Thoracic aorta (tissue), 2 donors: ENCODE measurements at regions not wholly inside any gene's neighbourhood (a gene's known extent, or its start where the extent isn't known, plus 50 kb on each side); places are given as distances from the start of the nearest gene placed in this dataset.

Source experiments
- ATAC-seq: fragments of 150-250 bp; one replicate; pipeline ENCODE4 v1.8.0; 2017; ENCODE audit warnings: low read depth; ENCODE audit not compliant: insufficient number of reproducible peaks, low FRiP score
- DNase-seq: peaks from one replicate; pipeline ENCODE4 v3.0.0-alpha.2; 2020; ENCODE audit warnings: low spot score
- H3K27ac ChIP-seq, 2 donors: fragments of 200-600 bp; sonication (generic); 1 replicate in 1 of 2; 2 replicates in 1 of 2; pipeline ENCODE4 v1.5.1; 2016; ENCODE audit warnings: mild to moderate bottlenecking in 2 of 2, moderate library complexity in 2 of 2
- H3K27me3 ChIP-seq: fragments of 200-600 bp; sonication (generic); replicated peaks from 2 replicates; pipeline ENCODE4 v1.6.0; 2016; ENCODE audit warnings: mild to moderate bottlenecking; ENCODE audit not compliant: insufficient read depth
- H3K36me3 ChIP-seq: fragments of 200-600 bp; sonication (generic); one replicate; pipeline ENCODE4 v1.5.1; 2016
- H3K4me1 ChIP-seq, 2 donors: fragments of 200-600 bp; sonication (generic); 1 replicate in 1 of 2; 2 replicates in 1 of 2; pipeline versions ENCODE4 v1.5.1 to v1.6.0; 2016; ENCODE audit warnings: low read depth in 2 of 2, mild to moderate bottlenecking in 1 of 2; ENCODE audit not compliant: control insufficient read depth in 1 of 2
- H3K4me3 ChIP-seq: fragments of 200-600 bp; sonication (generic); 2 replicates; pipeline ENCODE4 v1.5.1; 2016; ENCODE audit warnings: mild to moderate bottlenecking
- H3K9me3 ChIP-seq: fragments of 200-600 bp; sonication (generic); 2 replicates; pipeline ENCODE4 v1.5.1; 2016
- TF ChIP-seq, protein P1 (sequence below): fragments of 200-600 bp; sonication (generic); IDR thresholded peaks from one replicate; pipeline ENCODE4 v1.5.1; 2019; ENCODE audit warnings: antibody characterized with exemption

DNA sequence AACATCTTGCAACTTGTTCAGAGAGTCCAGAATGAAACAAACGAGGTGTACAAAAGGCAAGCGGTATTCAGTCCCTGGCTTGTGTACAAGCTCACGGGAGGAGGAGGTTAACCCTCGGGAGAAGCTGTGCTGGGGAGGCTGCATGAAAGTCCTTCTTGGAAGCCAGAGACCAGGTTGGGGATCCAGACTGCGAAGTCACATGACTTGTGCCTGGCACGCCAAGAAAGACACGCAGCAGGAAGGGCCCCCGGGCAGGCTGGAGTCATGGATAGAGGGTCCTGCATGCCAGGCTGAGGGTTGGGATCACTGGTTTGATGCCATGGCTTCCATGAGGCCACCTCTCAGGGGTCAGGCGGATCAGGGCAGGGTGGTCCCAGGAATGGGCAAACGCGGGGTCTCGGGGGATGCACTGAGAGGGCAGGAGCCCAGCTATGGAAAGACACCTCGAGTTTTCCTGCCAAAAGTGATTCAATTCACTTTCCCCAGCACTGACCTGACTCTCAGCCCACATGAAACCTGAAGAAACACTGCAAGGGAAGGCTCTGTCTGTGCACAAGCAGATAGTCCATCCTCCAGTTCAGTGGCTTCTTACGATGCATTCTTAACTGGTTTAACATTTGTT lies 79.4 kb downstream of the DLL1 start:
- DNase-seq: no peak
- TF ChIP-seq, protein P1, sequence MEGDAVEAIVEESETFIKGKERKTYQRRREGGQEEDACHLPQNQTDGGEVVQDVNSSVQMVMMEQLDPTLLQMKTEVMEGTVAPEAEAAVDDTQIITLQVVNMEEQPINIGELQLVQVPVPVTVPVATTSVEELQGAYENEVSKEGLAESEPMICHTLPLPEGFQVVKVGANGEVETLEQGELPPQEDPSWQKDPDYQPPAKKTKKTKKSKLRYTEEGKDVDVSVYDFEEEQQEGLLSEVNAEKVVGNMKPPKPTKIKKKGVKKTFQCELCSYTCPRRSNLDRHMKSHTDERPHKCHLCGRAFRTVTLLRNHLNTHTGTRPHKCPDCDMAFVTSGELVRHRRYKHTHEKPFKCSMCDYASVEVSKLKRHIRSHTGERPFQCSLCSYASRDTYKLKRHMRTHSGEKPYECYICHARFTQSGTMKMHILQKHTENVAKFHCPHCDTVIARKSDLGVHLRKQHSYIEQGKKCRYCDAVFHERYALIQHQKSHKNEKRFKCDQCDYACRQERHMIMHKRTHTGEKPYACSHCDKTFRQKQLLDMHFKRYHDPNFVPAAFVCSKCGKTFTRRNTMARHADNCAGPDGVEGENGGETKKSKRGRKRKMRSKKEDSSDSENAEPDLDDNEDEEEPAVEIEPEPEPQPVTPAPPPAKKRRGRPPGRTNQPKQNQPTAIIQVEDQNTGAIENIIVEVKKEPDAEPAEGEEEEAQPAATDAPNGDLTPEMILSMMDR: no peak
- Histone ChIP-seq H3K4me3 (no peak overlapping the region), H3K9me3 (no peaks in the 10 kb centered on the region), H3K27ac (no peak overlapping the region), H3K36me3 (no peaks in the 10 kb centered on the region), H3K27me3 (no peaks in the 10 kb centered on the region), H3K4me1 (no peaks in the 10 kb centered on the region)
- no peak for ATAC-seq

DNA sequence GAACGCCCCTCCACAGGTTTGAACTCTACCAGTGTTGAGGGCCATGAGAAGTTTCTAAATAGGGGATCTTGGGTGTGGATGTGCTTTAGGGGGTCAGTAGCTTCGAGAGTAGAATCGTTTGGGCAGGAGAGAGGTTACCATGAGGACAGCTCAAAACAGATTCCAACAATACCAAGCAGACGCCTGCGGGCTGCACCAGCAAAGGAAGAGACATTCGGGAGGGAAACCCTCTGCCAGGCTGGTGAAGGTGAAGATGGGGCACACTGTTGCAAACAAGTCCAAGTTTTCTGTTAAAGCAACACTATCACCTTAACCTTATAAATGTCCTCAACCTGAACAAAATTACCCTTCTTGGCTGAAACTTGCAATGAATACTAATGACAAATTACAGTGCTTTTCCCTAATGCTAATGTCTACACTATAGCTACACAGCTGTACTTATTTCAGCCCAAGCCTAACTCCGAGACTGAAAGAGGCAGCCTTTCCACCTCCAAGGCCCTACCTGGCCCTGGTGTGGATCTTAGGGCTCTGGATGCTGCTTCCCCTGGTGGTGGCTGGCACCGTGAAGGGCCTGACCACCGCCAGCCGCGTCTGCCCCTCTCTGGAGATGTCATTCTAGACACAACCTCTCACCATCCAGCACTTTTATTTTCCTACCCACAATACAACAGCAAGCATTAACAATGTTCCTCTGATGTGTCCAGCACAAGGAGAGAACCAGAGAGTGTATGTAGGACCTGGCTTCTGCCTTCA lies 80.1 kb downstream of the DLL1 start:
- Histone ChIP-seq H3K9me3 (no peaks in the 10 kb centered on the region), H3K4me3 (no peak overlapping the region), H3K27me3 (no peaks in the 10 kb centered on the region), H3K36me3 (no peaks in the 10 kb centered on the region), H3K27ac (no peak overlapping the region), H3K4me1 (no peaks in the 10 kb centered on the region)
- ATAC-seq: no peak
- no peak for DNase-seq
- TF ChIP-seq, protein P1: no peak

DNA sequence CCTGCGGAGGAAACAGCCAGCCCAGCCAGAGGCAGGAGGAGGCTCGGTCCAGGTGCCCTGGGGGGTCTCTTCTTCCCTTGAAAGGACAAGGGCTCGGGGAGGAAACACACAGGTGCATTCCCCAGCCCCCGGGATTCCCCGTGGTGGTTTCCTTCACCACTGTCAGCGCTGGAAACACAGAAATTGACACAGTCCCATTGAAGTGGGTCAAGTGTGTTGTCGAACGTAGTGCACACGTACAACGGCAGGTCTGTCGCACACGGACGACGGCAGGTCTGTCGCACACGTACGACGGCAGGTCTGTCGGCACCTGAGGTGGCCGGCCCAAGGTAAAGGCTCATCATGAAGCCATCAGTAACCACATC lies 80.9 kb downstream of the DLL1 start:
- H3K4me1 ChIP-seq: no peaks in the 10 kb centered on the region
- DNase-seq: no peak
- TF ChIP-seq, protein P1: no peak
- H3K27ac ChIP-seq: no peak overlapping the region
- H3K4me3 ChIP-seq: no peak overlapping the region
- ATAC-seq: no peak
- no peaks in the 10 kb centered on the region for H3K9me3 ChIP-seq
- H3K36me3 ChIP-seq: no peaks in the 10 kb centered on the region
- H3K27me3 ChIP-seq: no peaks in the 10 kb centered on the region

DNA sequence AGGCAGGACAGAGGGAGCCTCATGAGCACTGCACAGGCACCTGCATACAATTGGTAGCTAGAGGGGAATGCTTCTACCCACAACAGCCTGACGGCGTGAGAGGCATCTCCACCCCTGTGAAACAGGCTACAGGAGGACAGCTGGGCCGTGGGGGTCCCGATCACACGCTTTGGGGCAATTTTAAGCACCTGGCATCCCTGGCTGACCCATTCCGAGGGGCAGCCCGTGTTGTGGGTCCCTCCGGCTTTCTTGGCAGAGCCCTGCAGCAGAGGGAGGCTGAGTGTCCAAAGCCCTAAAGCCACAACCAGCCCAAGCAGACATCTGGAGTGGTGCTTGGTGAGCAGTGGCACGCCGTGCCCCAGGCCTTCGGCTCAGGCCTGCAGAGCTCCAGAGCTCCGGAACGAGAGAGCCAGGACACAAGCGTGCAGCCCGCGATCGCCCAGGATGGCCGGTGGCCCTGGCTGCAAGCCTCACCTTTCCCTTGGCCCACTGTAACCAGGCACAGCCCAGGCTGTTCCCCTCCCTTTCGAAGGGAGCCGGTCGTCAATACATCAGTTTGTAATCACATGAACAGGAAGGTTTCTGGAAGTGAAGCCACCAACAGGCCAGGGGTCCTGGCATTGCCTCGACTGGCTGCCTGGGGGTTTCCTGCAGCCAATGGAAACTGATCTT lies 81.4 kb downstream of the DLL1 start:
- H3K4me3 ChIP-seq: no peak overlapping the region
- TF ChIP-seq, protein P1: no peak
- no peak overlapping the region for H3K27ac ChIP-seq
- no peaks in the 10 kb centered on the region for H3K36me3 ChIP-seq
- no peaks in the 10 kb centered on the region for H3K9me3 ChIP-seq
- ATAC-seq (no peak), DNase-seq (no peak)
- H3K27me3 ChIP-seq: no peaks in the 10 kb centered on the region
- no peaks in the 10 kb centered on the region for H3K4me1 ChIP-seq

DNA sequence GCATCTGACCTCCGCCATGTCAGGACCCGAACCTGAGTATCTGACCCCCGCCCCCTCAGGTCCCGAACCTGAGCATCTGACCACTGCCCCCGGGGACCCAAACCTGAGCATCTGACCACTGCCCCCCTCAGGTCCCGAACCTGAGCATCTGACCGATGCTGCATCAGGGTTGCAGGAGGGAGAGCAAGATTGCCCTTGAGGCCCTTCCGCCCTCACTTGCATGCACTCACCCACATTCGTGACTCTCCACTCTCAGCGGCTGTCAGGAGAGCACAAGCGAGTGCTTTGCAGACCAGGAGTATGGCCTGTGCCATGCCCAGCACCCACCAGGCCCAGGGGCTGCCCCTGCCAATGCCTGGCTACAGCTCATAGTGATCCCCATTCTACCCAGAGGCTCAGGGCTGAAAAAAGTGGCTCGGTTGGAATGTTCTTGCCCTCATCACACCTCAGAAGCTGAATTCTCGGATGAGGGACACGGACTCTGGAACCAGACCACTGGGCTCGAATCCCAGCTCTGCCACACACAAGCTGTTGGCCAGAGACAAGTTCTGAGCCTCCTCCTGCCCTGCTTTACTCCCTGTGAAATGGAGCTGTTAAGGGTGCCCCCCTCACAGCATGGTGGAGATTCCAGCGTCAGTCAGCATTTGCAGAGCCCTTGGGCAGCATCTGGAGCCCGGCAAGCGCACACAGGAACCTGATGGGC lies 82.1 kb downstream of the DLL1 start:
- TF ChIP-seq, protein P1: no peak
- H3K9me3 ChIP-seq: no peaks in the 10 kb centered on the region
- ATAC-seq: no peak

More for the DNA sequence above, 82.1 kb downstream of the DLL1 start:
- DNase-seq: no peak
- H3K27me3 ChIP-seq: no peaks in the 10 kb centered on the region
- no peaks in the 10 kb centered on the region for H3K36me3 ChIP-seq
- no peak overlapping the region for H3K27ac ChIP-seq
- H3K4me3 ChIP-seq: no peak overlapping the region
- H3K4me1 ChIP-seq: no peaks in the 10 kb centered on the region
